CD4-positive, alpha-beta memory T cell (primary cell): ENCODE measurements at regions not wholly inside any gene's neighbourhood (a gene's known extent, or its start where the extent isn't known, plus 50 kb on each side); places are given as distances from the start of the nearest gene placed in this dataset.
"Not testable (repeated sequence)": the region's sequence is repeated elsewhere in the genome, so short reads cannot be mapped to it uniquely, and the experiment has no call there.

ENCODE experiments used
- CTCF ChIA-PET: fragments of 350-600 bp; sonication (Branson Sonifier 250); formaldehyde crosslinking; loops from one replicate; lab custom pipeline; 2021; ENCODE audit warnings: inconsistent platforms; ENCODE audit not compliant: partially characterized antibody; lab: Charles Lee
- POLR2A ChIA-PET: fragments of 350-600 bp; sonication (Branson Sonifier 250); formaldehyde crosslinking; loops from one replicate; lab custom pipeline; 2021; ENCODE audit not compliant: partially characterized antibody; lab: Charles Lee
- DNase-seq, 5 donors: peaks; one replicate each; pipeline versions ENCODE4 v3.0.0 to v3.0.0-alpha.2; 2020 to 2022; ENCODE audit warnings: mixed read lengths in 1 of 5
- H3K27ac ChIP-seq: one replicate; pipeline ENCODE4 v1.7.0; 2013; ENCODE audit warnings: low read depth, low read length
- H3K27me3 ChIP-seq: 2 replicates; pipeline ENCODE4 v1.7.0; 2013; ENCODE audit warnings: mild to moderate bottlenecking, low read length, moderate library complexity; ENCODE audit not compliant: insufficient read depth
- H3K36me3 ChIP-seq: 2 replicates; pipeline ENCODE4 v1.7.0; 2013; ENCODE audit warnings: mild to moderate bottlenecking, low read length, moderate library complexity; ENCODE audit not compliant: insufficient read depth
- H3K4me1 ChIP-seq: 2 replicates; pipeline ENCODE4 v1.7.0; 2013; ENCODE audit warnings: mild to moderate bottlenecking, low read length, moderate library complexity; ENCODE audit not compliant: insufficient read depth
- H3K4me3 ChIP-seq, 2 donors: one replicate each; pipeline ENCODE4 v1.7.0; 2013; ENCODE audit warnings: low read length in 2 of 2, mild to moderate bottlenecking in 1 of 2
- H3K9me3 ChIP-seq, 2 donors: one replicate each; pipeline ENCODE4 v1.7.0; 2013; ENCODE audit warnings: low read length in 2 of 2, control low read depth in 1 of 2; ENCODE audit not compliant: control insufficient read depth in 1 of 2
- H3K27ac Mint-ChIP-seq, 7 donors: one replicate each; pipeline ENCODE4 v1.8.0; 2020 to 2021; ENCODE audit warnings: mixed read lengths in 7 of 7, mild to moderate bottlenecking in 6 of 7, inconsistent platforms in 3 of 7, moderate library complexity in 3 of 7
- H3K27me3 Mint-ChIP-seq, 2 donors: one replicate each; pipeline ENCODE4 v1.8.0; 2020 to 2021; ENCODE audit warnings: mixed read lengths in 2 of 2
- H3K36me3 Mint-ChIP-seq, 2 donors: one replicate each; pipeline ENCODE4 v1.8.0; 2020 to 2021; ENCODE audit warnings: mixed read lengths in 2 of 2, inconsistent platforms in 1 of 2, mild to moderate bottlenecking in 1 of 2
- H3K4me1 Mint-ChIP-seq, 4 donors: one replicate each; pipeline ENCODE4 v1.8.0; 2020 to 2021; ENCODE audit warnings: mixed read lengths in 4 of 4, mild to moderate bottlenecking in 1 of 4
- H3K4me3 Mint-ChIP-seq, 8 donors: one replicate each; pipeline ENCODE4 v1.8.0; 2020 to 2021; ENCODE audit warnings: mixed read lengths in 8 of 8, mild to moderate bottlenecking in 7 of 8, moderate library complexity in 6 of 8, inconsistent platforms in 3 of 8
- H3K9me3 Mint-ChIP-seq, 8 donors: one replicate each; pipeline ENCODE4 v1.8.0; 2020 to 2021; ENCODE audit warnings: mixed read lengths in 8 of 8, mild to moderate bottlenecking in 5 of 8, inconsistent platforms in 3 of 8, moderate library complexity in 1 of 8
- intact Hi-C: fragments of 100-400 bp; cut with micrococcal nuclease; formaldehyde crosslinking; loops from one replicate; pipeline ENCODE4 v1.15.1; 2023

DNA sequence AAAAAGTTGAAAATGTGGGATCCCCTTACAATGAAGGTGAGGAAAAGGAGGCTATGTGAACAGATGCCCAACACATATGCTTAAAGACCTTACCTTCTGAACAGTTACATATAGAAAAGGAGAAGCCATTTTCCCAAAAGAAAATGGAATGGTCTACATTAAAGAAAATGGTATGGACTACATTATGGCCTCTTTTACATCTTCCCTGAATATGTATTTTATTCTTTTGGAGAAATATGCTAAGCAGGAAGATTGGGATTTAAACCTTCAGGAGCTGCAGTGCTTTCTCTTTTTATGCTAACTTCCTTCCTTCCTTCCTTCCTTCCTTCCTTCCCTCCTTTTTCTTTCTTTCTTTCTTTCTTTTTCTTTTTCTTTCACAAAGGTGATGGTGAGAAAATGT lies 155.4 kb downstream of the SEC23IP start:
- no peaks in the 10 kb centered on the region for H3K4me1 Mint-ChIP-seq
- no peak overlapping the region for H3K4me3 Mint-ChIP-seq
- Histone ChIP-seq H3K4me1 (no peaks in the 10 kb centered on the region), H3K9me3 (no peaks in the 10 kb centered on the region), H3K4me3 (no peak overlapping the region), H3K27me3 (peaks cover 4% of the 10 kb centered on the region), H3K36me3 (no peaks in the 10 kb centered on the region), H3K27ac (no peak overlapping the region)
- DNase-seq, result no peak
- ChIA-PET CTCF (interaction anchor here (0.8 kb wide), 1 partner anchor 16 kb away, joined by 7 read pairs; no protein-coding TSS in a partner anchor), POLR2A (no interaction called here)
- H3K27ac Mint-ChIP-seq, result no peak overlapping the region
- no peaks in the 10 kb centered on the region for H3K36me3 Mint-ChIP-seq
- peaks cover 0 to 2% (median 0%) of the 10 kb centered on the region in 8 donors for H3K9me3 Mint-ChIP-seq
- intact Hi-C loops, result no loop called here
- H3K27me3 Mint-ChIP-seq, result peaks cover 9 to 13% of the 10 kb centered on the region in 2 donors

DNA sequence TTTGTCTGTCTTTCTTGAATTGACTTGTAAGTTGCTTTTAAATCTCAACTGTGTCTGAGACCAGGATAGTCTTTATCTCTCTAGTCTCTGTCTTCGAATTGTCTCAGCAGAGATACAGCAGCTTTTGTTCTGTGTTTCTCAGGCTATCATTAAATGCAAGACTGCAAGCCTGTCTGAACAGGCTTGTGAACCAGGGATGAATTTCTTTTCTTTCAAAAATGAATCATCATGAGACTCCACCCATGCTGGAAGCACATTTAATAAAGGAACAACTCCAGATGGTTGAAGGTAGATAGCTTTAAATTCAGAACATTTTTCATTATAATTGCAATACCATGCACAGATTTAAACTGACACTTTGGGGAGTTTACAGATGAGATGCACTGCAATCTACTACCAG lies 155.9 kb downstream of the SEC23IP start:
- H3K27me3 ChIP-seq, result peaks cover 4% of the 10 kb centered on the region
- H3K9me3 ChIP-seq, result no peaks in the 10 kb centered on the region
- Mint-ChIP-seq H3K4me1 (no peaks in the 10 kb centered on the region), H3K27me3 (peaks cover 9 to 13% of the 10 kb centered on the region in 2 donors), H3K36me3 (no peaks in the 10 kb centered on the region), H3K4me3 (no peak overlapping the region), H3K27ac (no peak overlapping the region), H3K9me3 (peaks cover 0 to 2% (median 0%) of the 10 kb centered on the region in 8 donors)
- H3K4me1 ChIP-seq, result no peaks in the 10 kb centered on the region
- CTCF ChIA-PET, result interaction anchor here (0.8 kb wide), 1 partner anchor 16 kb away, joined by 7 read pairs; no protein-coding TSS in a partner anchor
- no peaks in the 10 kb centered on the region for H3K36me3 ChIP-seq
- H3K27ac ChIP-seq, result no peak overlapping the region
- POLR2A ChIA-PET, result no interaction called here
- DNase-seq, result no peak
- intact Hi-C loops, result no loop called here
- no peak overlapping the region for H3K4me3 ChIP-seq

DNA sequence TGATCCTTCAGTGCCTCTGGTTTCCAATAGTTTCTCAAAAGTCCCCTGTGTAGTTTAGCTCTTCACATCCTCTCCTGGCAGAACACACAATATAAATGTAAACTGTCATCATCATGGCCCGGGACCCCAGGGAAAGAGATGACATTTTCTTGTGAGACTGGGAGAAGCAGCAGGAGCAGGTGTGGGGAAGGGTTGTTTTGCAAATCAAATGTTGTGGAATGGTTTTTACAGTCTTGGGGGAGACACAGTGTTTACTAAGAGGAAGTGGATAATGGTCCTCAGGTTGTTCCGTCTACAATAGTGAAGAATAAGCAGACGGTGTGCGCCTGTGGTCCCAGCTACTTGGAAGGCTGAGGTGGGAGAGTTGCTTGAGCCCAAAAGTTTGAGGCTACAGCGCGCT lies 159.1 kb downstream of the SEC23IP start:
- ChIA-PET CTCF (no interaction called here), POLR2A (no interaction called here)
- Histone ChIP-seq H3K36me3 (no peaks in the 10 kb centered on the region), H3K4me3 (no peak overlapping the region), H3K9me3 (no peaks in the 10 kb centered on the region), H3K27ac (no peak overlapping the region), H3K27me3 (peaks cover 4% of the 10 kb centered on the region), H3K4me1 (no peaks in the 10 kb centered on the region)
- intact Hi-C loops, result no loop called here
- Mint-ChIP-seq H3K36me3 (no peaks in the 10 kb centered on the region), H3K4me1 (no peaks in the 10 kb centered on the region), H3K27me3 (peaks cover 17 to 18% of the 10 kb centered on the region in 2 donors), H3K4me3 (no peak overlapping the region), H3K27ac (no peak overlapping the region), H3K9me3 (peaks cover 0 to 7% (median 0%) of the 10 kb centered on the region in 8 donors)
- DNase-seq, result no peak

DNA sequence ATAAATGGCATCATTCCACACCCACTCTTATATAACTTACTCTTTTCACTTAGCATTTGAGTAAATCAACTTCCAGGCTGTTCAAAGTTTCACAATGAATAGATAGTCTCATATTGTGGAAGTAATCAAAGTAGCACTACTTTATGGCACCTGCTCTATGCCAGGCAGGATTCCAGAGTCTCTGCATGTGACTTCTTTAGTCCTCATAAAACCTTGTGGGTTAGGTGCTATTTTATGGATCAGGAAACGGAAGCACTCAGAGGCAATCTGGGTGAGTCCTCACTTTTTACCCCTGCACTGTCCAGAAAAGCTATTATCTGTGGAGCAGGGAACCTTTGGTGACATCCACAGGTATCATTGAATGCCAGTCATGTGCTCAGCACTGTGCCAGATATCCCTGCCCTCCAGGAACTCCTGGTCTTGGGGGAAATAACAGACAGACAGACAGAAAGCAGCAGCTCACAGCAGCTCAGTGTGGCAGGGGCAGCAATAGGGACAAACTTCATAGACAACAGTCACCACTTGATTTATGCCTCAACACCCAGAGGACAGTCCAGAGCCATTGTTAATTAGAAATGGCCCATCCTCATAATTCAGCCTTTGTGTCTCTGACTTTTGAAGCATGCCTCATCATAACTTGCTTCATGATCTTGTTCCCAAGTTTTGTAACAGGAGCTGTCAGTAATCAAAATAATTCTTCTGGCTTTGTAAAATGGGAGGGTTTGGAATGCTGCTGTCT lies 160.6 kb downstream of the SEC23IP start:
- CTCF ChIA-PET, result no interaction called here
- POLR2A ChIA-PET, result no interaction called here
- H3K36me3 ChIP-seq, result no peaks in the 10 kb centered on the region
- Mint-ChIP-seq H3K4me3 (no peak overlapping the region), H3K9me3 (peaks cover 0 to 7% (median 0%) of the 10 kb centered on the region in 8 donors), H3K27me3 (peaks cover 23 to 27% of the 10 kb centered on the region in 2 donors), H3K4me1 (no peaks in the 10 kb centered on the region), H3K27ac (no peak overlapping the region), H3K36me3 (no peaks in the 10 kb centered on the region)
- intact Hi-C loops, result no loop called here
- H3K4me3 ChIP-seq, result no peak overlapping the region
- H3K27me3 ChIP-seq, result peaks cover 4% of the 10 kb centered on the region
- H3K4me1 ChIP-seq, result no peaks in the 10 kb centered on the region
- no peak overlapping the region for H3K27ac ChIP-seq
- DNase-seq, result no peak
- no peaks in the 10 kb centered on the region for H3K9me3 ChIP-seq

DNA sequence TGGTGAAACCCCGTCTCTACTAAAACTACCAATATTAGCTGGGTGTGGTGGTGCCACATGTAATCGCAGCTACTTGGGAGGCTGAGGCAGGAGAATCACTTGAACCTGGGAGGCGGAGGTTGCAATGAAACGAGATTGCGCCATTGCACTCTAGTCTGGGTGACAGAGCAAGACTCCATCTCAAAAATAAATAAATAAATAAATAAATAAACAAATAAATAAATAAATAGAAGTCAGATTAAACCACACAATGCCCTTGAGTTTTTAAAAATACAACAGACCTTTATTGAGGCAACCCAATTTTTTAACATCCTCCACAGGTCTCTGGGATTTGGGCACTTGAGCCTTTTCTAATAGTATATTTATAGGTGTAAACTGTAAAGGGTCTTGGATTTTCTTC lies 167.3 kb downstream of the SEC23IP start:
- CTCF ChIA-PET, H3K36me3 Mint-ChIP-seq, H3K27me3 ChIP-seq, H3K9me3 Mint-ChIP-seq, H3K27ac Mint-ChIP-seq, H3K4me1 ChIP-seq, H3K36me3 ChIP-seq, H3K4me3 ChIP-seq, H3K4me3 Mint-ChIP-seq, POLR2A ChIA-PET, H3K9me3 ChIP-seq, H3K4me1 Mint-ChIP-seq, DNase-seq, H3K27ac ChIP-seq, intact Hi-C loops: not testable (repeated sequence)
- peaks cover 17 to 25% of the 10 kb centered on the region in 2 donors for H3K27me3 Mint-ChIP-seq

DNA sequence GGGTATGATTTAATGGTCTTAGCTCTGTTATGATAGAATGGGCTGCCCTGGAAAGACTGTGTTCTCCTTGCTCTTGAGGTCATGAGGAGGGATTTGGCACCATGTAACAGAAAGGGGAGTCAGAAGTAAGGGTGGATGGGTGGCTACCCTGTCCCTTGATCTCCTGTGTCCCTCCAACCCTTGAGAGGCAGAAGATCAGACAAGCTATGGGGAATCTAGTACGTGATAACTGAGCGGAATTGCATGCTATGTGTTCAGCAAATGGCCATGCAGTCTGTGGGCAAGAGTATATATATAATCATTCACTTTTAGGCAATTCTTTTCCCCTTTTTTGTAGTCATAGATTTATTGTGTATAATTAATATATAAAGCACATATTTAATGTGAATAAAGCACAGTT lies 174.9 kb downstream of the SEC23IP start:
- H3K4me3 Mint-ChIP-seq, result no peak overlapping the region
- H3K27ac Mint-ChIP-seq, result no peak overlapping the region
- H3K4me1 ChIP-seq, result no peaks in the 10 kb centered on the region
- H3K9me3 Mint-ChIP-seq, result peaks cover 0 to 11% (median 3%) of the 10 kb centered on the region in 8 donors
- POLR2A ChIA-PET, result no interaction called here
- no peaks in the 10 kb centered on the region for H3K36me3 Mint-ChIP-seq
- peaks cover 16 to 32% of the 10 kb centered on the region in 2 donors for H3K27me3 Mint-ChIP-seq
- no peaks in the 10 kb centered on the region for H3K27me3 ChIP-seq
- intact Hi-C loops, result no loop called here
- CTCF ChIA-PET, result no interaction called here
- H3K36me3 ChIP-seq, result no peaks in the 10 kb centered on the region
- no peaks in the 10 kb centered on the region for H3K4me1 Mint-ChIP-seq
- H3K9me3 ChIP-seq, result no peaks in the 10 kb centered on the region
- DNase-seq, result no peak
- no peak overlapping the region for H3K27ac ChIP-seq
- H3K4me3 ChIP-seq, result no peak overlapping the region

DNA sequence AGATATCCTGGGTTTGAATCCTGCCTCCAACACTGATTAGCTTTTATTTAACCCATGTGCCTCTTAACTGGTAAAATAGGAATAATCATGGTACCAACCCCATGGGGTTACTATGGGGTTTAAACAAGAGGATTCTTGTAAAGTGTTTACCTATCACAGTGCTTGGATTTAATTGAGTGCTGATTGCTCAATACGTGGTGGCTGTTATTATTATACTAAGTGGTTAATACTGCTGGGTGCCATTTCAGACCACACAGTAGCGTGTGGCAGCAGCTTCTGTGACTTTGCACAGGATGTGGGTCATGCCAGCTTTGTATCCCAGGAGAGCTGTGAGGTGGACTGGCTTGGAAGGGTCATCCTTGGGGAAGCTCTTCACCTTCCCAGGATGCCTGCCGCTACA lies 177.2 kb downstream of the SEC23IP start:
- Histone ChIP-seq H3K27ac (no peak overlapping the region), H3K9me3 (no peaks in the 10 kb centered on the region), H3K36me3 (no peaks in the 10 kb centered on the region), H3K4me3 (no peak overlapping the region), H3K27me3 (no peaks in the 10 kb centered on the region), H3K4me1 (no peaks in the 10 kb centered on the region)
- Mint-ChIP-seq H3K27me3 (peaks cover 20% of the 10 kb centered on the region in 2 donors), H3K36me3 (no peaks in the 10 kb centered on the region), H3K27ac (no peak overlapping the region), H3K4me1 (no peaks in the 10 kb centered on the region), H3K9me3 (peaks cover 1 to 13% (median 7%) of the 10 kb centered on the region in 8 donors), H3K4me3 (no peak overlapping the region)
- no peak for DNase-seq
- POLR2A ChIA-PET, result no interaction called here
- CTCF ChIA-PET, result no interaction called here
- intact Hi-C loops, result no loop called here
